HG02840 (cell line): ENCODE measurements at regions not wholly inside any gene's neighbourhood (a gene's known extent, or its start where the extent isn't known, plus 50 kb on each side); places are given as distances from the start of the nearest gene placed in this dataset.
"Not testable (repeated sequence)": the region's sequence is repeated elsewhere in the genome, so short reads cannot be mapped to it uniquely, and the experiment has no call there.

Experiments
- ATAC-seq: cut with Tn5 transposase; IDR thresholded peaks from one replicate; pipeline ENCODE4 v1.9.1; 2021; ENCODE audit warnings: mild to moderate bottlenecking, moderate library complexity, moderate number of reproducible peaks; ENCODE audit not compliant: unreplicated experiment, low FRiP score

GRCh38 chr4:74505355-74505978, 60.5 kb downstream of the AREG start:
- ATAC-seq: not testable (repeated sequence)

GRCh38 chr4:74509363-74509762, 64.4 kb downstream of the AREG start:
- not testable (repeated sequence) for ATAC-seq

- ATAC-seq: no peak
Measured at GRCh38 chr4:74516303-74516702, 71.4 kb downstream of the AREG start.

- no peak for ATAC-seq
Measured at GRCh38 chr4:74517996-74518395, 73.1 kb downstream of the AREG start.

- ATAC-seq: no peak
Measured at GRCh38 chr4:74522251-74522991, 77.5 kb downstream of the AREG start.

GRCh38 chr4:74523096-74523495, 78.2 kb downstream of the AREG start:
- ATAC-seq: no peak

- ATAC-seq: no peak
Measured at GRCh38 chr4:74524985-74525384, 80.0 kb downstream of the AREG start.

- ATAC-seq: no peak
Measured at GRCh38 chr4:74527049-74527448, 82.1 kb downstream of the AREG start.

GRCh38 chr4:74528178-74528577, 83.2 kb downstream of the AREG start:
- ATAC-seq: no peak

GRCh38 chr4:74529284-74530041, 84.5 kb downstream of the AREG start:
- no peak for ATAC-seq

GRCh38 chr4:74531963-74532794, 87.2 kb downstream of the AREG start:
- peak; percentile 58 for ATAC-seq

GRCh38 chr4:74534121-74534520, 89.2 kb downstream of the AREG start:
- ATAC-seq: no peak

GRCh38 chr4:74534936-74535335, 90.0 kb downstream of the AREG start:
- ATAC-seq: no peak

GRCh38 chr4:74535512-74535911, 90.6 kb downstream of the AREG start:
- ATAC-seq: no peak

GRCh38 chr4:74536557-74536956, 91.6 kb downstream of the AREG start:
- ATAC-seq: no peak

- ATAC-seq: no peak
Measured at GRCh38 chr4:74537459-74537858, 92.5 kb downstream of the AREG start.

- ATAC-seq: no peak
Measured at GRCh38 chr4:74539044-74539790, 94.3 kb downstream of the AREG start.

- ATAC-seq: no peak
Measured at GRCh38 chr4:74540193-74540592, 95.3 kb downstream of the AREG start.

GRCh38 chr4:74541667-74542066, 96.7 kb downstream of the AREG start:
- ATAC-seq: no peak

GRCh38 chr4:74543231-74543781, 98.4 kb downstream of the AREG start:
- peak; percentile 82 for ATAC-seq
